Transverse colon (tissue), 4 donors: ENCODE measurements at regions not wholly inside any gene's neighbourhood (a gene's known extent, or its start where the extent isn't known, plus 50 kb on each side); places are given as distances from the start of the nearest gene placed in this dataset.

ENCODE experiments used
- DNase-seq: peaks from one replicate; pipeline ENCODE4 v3.0.0-alpha.2; 2019
- H3K27ac ChIP-seq, 4 donors: fragments of 200-600 bp; sonication (generic); 2 replicates each; pipeline ENCODE4 v1.5.1; 2016 to 2018; ENCODE audit warnings: inconsistent platforms in 4 of 4
- H3K27me3 ChIP-seq: fragments of 200-600 bp; sonication (generic); 2 replicates; pipeline ENCODE4 v1.5.1; 2017; ENCODE audit warnings: inconsistent platforms
- H3K36me3 ChIP-seq, 4 donors: fragments of 200-600 bp; sonication (generic); 2 replicates each; pipeline ENCODE4 v1.5.1; 2017 to 2019; ENCODE audit warnings: inconsistent platforms in 4 of 4
- H3K4me1 ChIP-seq, 4 donors: fragments of 200-600 bp; sonication (generic); 2 replicates each; pipeline ENCODE4 v1.5.1; 2017 to 2020; ENCODE audit warnings: inconsistent platforms in 4 of 4
- H3K4me3 ChIP-seq, 4 donors: fragments of 200-600 bp; sonication (generic); 1 replicate in 1 of 4; 2 replicates in 3 of 4; pipeline versions ENCODE4 v1.5.1 to v1.6.1; 2017 to 2019; ENCODE audit warnings: inconsistent platforms in 4 of 4
- H3K9me3 ChIP-seq, 2 donors: fragments of 200-600 bp; sonication (generic); 2 replicates each; pipeline ENCODE4 v1.5.1; 2017 to 2019; ENCODE audit warnings: inconsistent platforms in 2 of 2
- CTCF ChIP-seq, 5 experiments: fragments of 200-600 bp in 3 of 5; fragments of 450-650 bp in 2 of 5; sonication (generic) in 3 of 5; IDR thresholded peaks; 1 replicate in 2 of 5; 2 replicates in 3 of 5; pipeline ENCODE4 v1.5.1; 2016 to 2017; ENCODE audit warnings: antibody characterized with exemption in 5 of 5, inconsistent platforms in 3 of 5, mild to moderate bottlenecking in 2 of 5, moderate library complexity in 1 of 5
- EP300 ChIP-seq: sonication (generic); formaldehyde crosslinking; IDR thresholded peaks from one replicate; pipeline ENCODE4 v1.6.1; 2017; ENCODE audit warnings: antibody characterized with exemption, low read depth
- POLR2A ChIP-seq: fragments of 450-650 bp; IDR thresholded peaks from one replicate; pipeline ENCODE4 v1.6.1; 2016; ENCODE audit warnings: antibody characterized with exemption, mild to moderate bottlenecking, moderate library complexity
- POLR2AphosphoS5 ChIP-seq, 3 donors: sonication (generic); formaldehyde crosslinking; IDR thresholded peaks; one replicate each; pipeline ENCODE4 v1.6.1; 2016; ENCODE audit warnings: antibody characterized with exemption in 3 of 3
- WGBS, 2 donors: methylation state at CpG; one replicate each; pipeline ENCODE4 v1.1.5; 2018; ENCODE audit warnings: low coverage in 1 of 2; 5-methylcytosine and 5-hydroxymethylcytosine counted together
- in situ Hi-C, 4 donors: fragments of 200-750 bp; cut with MboI; loops; one replicate each; pipeline versions ENCODE4 v1.15.0 to v1.15.1; 2017; ENCODE audit warnings: low sequenced_read_pairs in 3 of 4, low pct_ligation_motif_present in 1 of 4, low pct_unique_long_range_greater_than_20kb in 1 of 4
- intact Hi-C: fragments of 100-400 bp; cut with DNase I; formaldehyde crosslinking; loops from one replicate; pipeline ENCODE4 v1.15.1; 2023; ENCODE audit warnings: low total_unique reads

GRCh38 chr2:145016711-145017110 lies 496.8 kb upstream of the ZEB2 start:
- Histone ChIP-seq H3K27ac (no peak overlapping the region), H3K4me1 (peaks cover 0 to 6% (median 0%) of the 10 kb centered on the region in 4 donors), H3K27me3 (no peaks in the 10 kb centered on the region), H3K4me3 (no peak overlapping the region), H3K9me3 (no peaks in the 10 kb centered on the region), H3K36me3 (no peaks in the 10 kb centered on the region)
- in situ Hi-C loops (no loop called here), intact Hi-C loops (no loop called here)
- TF ChIP-seq EP300 (no peak), POLR2A (no peak), POLR2AphosphoS5 (IDR thresholded peaks at IDR 0.05) (no peak), CTCF (IDR thresholded peaks at IDR 0.05) (no peak)
- no peak for DNase-seq

GRCh38 chr2:145015561-145015960 lies 495.6 kb upstream of the ZEB2 start:
- H3K4me3 ChIP-seq = no peak overlapping the region
- no peak overlapping the region for H3K27ac ChIP-seq
- WGBS, 2 donors = 91 to 94% methylated on average over 2 of the region's 2 CpGs
- in situ Hi-C loops (no loop called here), intact Hi-C loops (no loop called here)
- H3K27me3 ChIP-seq = no peaks in the 10 kb centered on the region
- TF ChIP-seq POLR2AphosphoS5 (IDR thresholded peaks at IDR 0.05) (no peak), POLR2A (no peak), CTCF (IDR thresholded peaks at IDR 0.05) (no peak), EP300 (no peak)
- H3K36me3 ChIP-seq = no peaks in the 10 kb centered on the region
- H3K9me3 ChIP-seq = no peaks in the 10 kb centered on the region
- no peak for DNase-seq
- peaks cover 0 to 6% (median 0%) of the 10 kb centered on the region in 4 donors for H3K4me1 ChIP-seq

- no peak for DNase-seq
- peaks cover 0 to 6% (median 0%) of the 10 kb centered on the region in 4 donors for H3K4me1 ChIP-seq
- H3K9me3 ChIP-seq = no peaks in the 10 kb centered on the region
- no peaks in the 10 kb centered on the region for H3K36me3 ChIP-seq
- intact Hi-C loops = no loop called here
- H3K27me3 ChIP-seq = no peaks in the 10 kb centered on the region
- 85 to 100% methylated on average over 2 to 3 of the region's 3 CpGs for WGBS, 2 donors
- H3K27ac ChIP-seq = no peak overlapping the region
- no peak for TF ChIP-seq POLR2A
- no peak for TF ChIP-seq CTCF (IDR thresholded peaks at IDR 0.05)
- TF ChIP-seq POLR2AphosphoS5 (IDR thresholded peaks at IDR 0.05) = no peak
- no peak for TF ChIP-seq EP300
- in situ Hi-C loops = no loop called here
- no peak overlapping the region for H3K4me3 ChIP-seq
These were observed 492.9 kb upstream of the ZEB2 start for GRCh38 chr2:145012806-145013205.

- Histone ChIP-seq H3K27ac (no peak overlapping the region), H3K9me3 (no peaks in the 10 kb centered on the region), H3K27me3 (no peaks in the 10 kb centered on the region), H3K4me1 (peaks cover 0 to 6% (median 0%) of the 10 kb centered on the region in 4 donors), H3K36me3 (no peaks in the 10 kb centered on the region), H3K4me3 (no peak overlapping the region)
- intact Hi-C loops (no loop called here), in situ Hi-C loops (no loop called here)
- TF ChIP-seq POLR2AphosphoS5 (IDR thresholded peaks at IDR 0.05) (peak; percentile 40 to 63 (median 40)), CTCF (IDR thresholded peaks at IDR 0.05) (no peak), EP300 (peak; percentile 36), POLR2A (no peak)
- DNase-seq = no peak
- WGBS, 2 donors = 30 to 51% methylated on average over 4 of the region's 4 CpGs
These were observed 492.3 kb upstream of the ZEB2 start for GRCh38 chr2:145012214-145012670.
